IMR-90 (cell line): ENCODE measurements at regions not wholly inside any gene's neighbourhood (a gene's known extent, or its start where the extent isn't known, plus 50 kb on each side); places are given as distances from the start of the nearest gene placed in this dataset.

Experiments
- ATAC-seq: fragments of 200-7000 bp; cut with Tn5 transposase; 2 replicates; pipeline ENCODE4 v1.9.1; 2020; ENCODE audit warnings: low read depth, mild to moderate bottlenecking, moderate library complexity
- BruUV-seq: library from RNA; stranded (reverse); fragments of 400-500 nt; replicated peaks from 2 replicates; lab custom pipeline; 2021; lab: Mats Ljungman, UMichigan
- CTCF ChIA-PET: fragments of 300-600 bp; formaldehyde crosslinking; extraction: SDS; loops from one replicate; lab custom pipeline; 2021; ENCODE audit warnings: antibody characterized with exemption; lab: Yijun Ruan, JAX
- POLR2A ChIA-PET: fragments of 300-600 bp; sonication (Branson Sonifier 250); formaldehyde crosslinking; loops from one replicate; lab custom pipeline; 2022; ENCODE audit warnings: antibody characterized with exemption; ENCODE audit not compliant: unreplicated experiment; lab: Charles Lee
- DNase-seq: peaks from one replicate; pipeline ENCODE4 v3.0.0; 2013
- H2AFZ ChIP-seq: replicated peaks from 2 replicates; pipeline ENCODE3; 2013; ENCODE audit warnings: low read length, mild to moderate bottlenecking; ENCODE audit not compliant: poor library complexity
- H2AK5ac ChIP-seq: 2 replicates; pipeline ENCODE4 v1.6.1; 2013; ENCODE audit warnings: low read depth, low read length, inconsistent platforms
- H2AK9ac ChIP-seq: replicated peaks from 2 replicates; pipeline ENCODE3; 2013; ENCODE audit warnings: mild to moderate bottlenecking, low read depth, low read length, moderate library complexity; ENCODE audit not compliant: poor library complexity
- H2BK120ac ChIP-seq: 2 replicates; pipeline ENCODE4 v1.6.1; 2013; ENCODE audit warnings: low read depth, low read length, inconsistent platforms
- H2BK15ac ChIP-seq: 3 replicates; pipeline ENCODE4 v1.6.1; 2013; ENCODE audit warnings: low read depth, low read length, inconsistent platforms
- H2BK20ac ChIP-seq: 2 replicates; pipeline ENCODE4 v1.6.1; 2013; ENCODE audit warnings: low read depth, mild to moderate bottlenecking, inconsistent platforms, low read length, moderate library complexity
- H2BK5ac ChIP-seq: 2 replicates; pipeline ENCODE4 v1.6.1; 2013; ENCODE audit warnings: mild to moderate bottlenecking, low read depth, low read length, inconsistent platforms; ENCODE audit not compliant: poor library complexity, severe bottlenecking
- H3K14ac ChIP-seq: replicated peaks from 2 replicates; pipeline ENCODE4 v1.6.1; 2013; ENCODE audit warnings: low read depth, low read length, inconsistent platforms
- H3K18ac ChIP-seq: 2 replicates; pipeline ENCODE4 v1.6.1; 2013; ENCODE audit warnings: low read depth, low read length, control low read depth
- H3K23ac ChIP-seq: 2 replicates; pipeline ENCODE4 v1.6.1; 2013; ENCODE audit warnings: low read depth, low read length, inconsistent platforms
- H3K27ac ChIP-seq: 2 replicates; pipeline ENCODE4 v1.5.1; 2013; ENCODE audit warnings: mild to moderate bottlenecking, control low read depth, low read length; ENCODE audit not compliant: insufficient read depth
- H3K27me3 ChIP-seq: 2 replicates; pipeline ENCODE4 v1.6.1; 2013; ENCODE audit warnings: low read length; ENCODE audit not compliant: control insufficient read depth, insufficient read depth
- H3K36me3 ChIP-seq: 2 replicates; pipeline ENCODE4 v1.6.1; 2013; ENCODE audit warnings: low read length, mixed read lengths; ENCODE audit not compliant: control insufficient read depth, insufficient read depth
- H3K4ac ChIP-seq: 2 replicates; pipeline ENCODE4 v1.6.1; 2013; ENCODE audit warnings: low read depth, low read length, inconsistent platforms
- H3K4me1 ChIP-seq: 2 replicates; pipeline ENCODE4 v1.6.1; 2013; ENCODE audit warnings: low read length, mixed read lengths; ENCODE audit not compliant: control insufficient read depth, insufficient read depth
- H3K4me2 ChIP-seq: 2 replicates; pipeline ENCODE4 v1.6.1; 2013; ENCODE audit warnings: low read depth, mild to moderate bottlenecking, control low read depth, low read length, moderate library complexity
- H3K4me3 ChIP-seq: 2 replicates; pipeline ENCODE4 v1.5.1; 2013; ENCODE audit warnings: low read depth, mild to moderate bottlenecking, control low read depth, low read length, moderate library complexity; ENCODE audit not compliant: insufficient read depth
- H3K56ac ChIP-seq: 2 replicates; pipeline ENCODE4 v1.6.1; 2013; ENCODE audit warnings: low read length, inconsistent platforms; ENCODE audit not compliant: insufficient read depth; ENCODE audit errors: extremely low read depth
- H3K79me1 ChIP-seq, 2 experiments: 2 replicates each; pipeline ENCODE4 v1.6.1; 2013; ENCODE audit warnings: low read length in 2 of 2, inconsistent platforms in 1 of 2, low read depth in 1 of 2
- H3K9ac ChIP-seq: 2 replicates; pipeline ENCODE4 v1.6.1; 2013; ENCODE audit warnings: low read depth, low read length, control low read depth
- H3K9me1 ChIP-seq: 2 replicates; pipeline ENCODE4 v1.6.1; 2013; ENCODE audit warnings: low read length, inconsistent platforms; ENCODE audit not compliant: insufficient read depth
- H3K9me3 ChIP-seq: 2 replicates; pipeline ENCODE4 v1.6.1; 2013; ENCODE audit warnings: low read length; ENCODE audit not compliant: control insufficient read depth, insufficient read depth
- H4K20me1 ChIP-seq: 2 replicates; pipeline ENCODE4 v1.6.1; 2013; ENCODE audit warnings: low read length, inconsistent platforms; ENCODE audit not compliant: insufficient read depth
- H4K5ac ChIP-seq: 2 replicates; pipeline ENCODE4 v1.6.1; 2013; ENCODE audit warnings: mild to moderate bottlenecking, low read depth, low read length, control low read depth
- H4K8ac ChIP-seq, 2 experiments: 2 replicates each; pipeline ENCODE4 v1.6.1; 2013; ENCODE audit warnings: low read depth in 2 of 2, low read length in 2 of 2, control low read depth in 1 of 2, inconsistent platforms in 1 of 2
- H4K91ac ChIP-seq: 2 replicates; pipeline ENCODE4 v1.6.1; 2013; ENCODE audit warnings: low read depth, low read length, inconsistent platforms; ENCODE audit not compliant: insufficient read depth
- BHLHE40 ChIP-seq: fragments of 150-350 bp; IDR thresholded peaks from 2 replicates; pipeline ENCODE4 v1.6.1; 2016; ENCODE audit warnings: mild to moderate bottlenecking, low read depth, low read length
- MAZ ChIP-seq: IDR thresholded peaks from 2 replicates; pipeline ENCODE4 v1.6.1; 2012; ENCODE audit warnings: low read depth, mild to moderate bottlenecking, low read length, improper control_type of control experiment, moderate library complexity, borderline replicate concordance
- WGBS, 2 experiments: methylation state at CpG; one replicate each; pipeline versions ENCODE4 v1.1.5 to v1.1.7; 2013; ENCODE audit warnings: missing lambda C conversion rate in 2 of 2; ENCODE audit not compliant: insufficient read length in 1 of 2; ENCODE audit errors: extremely low coverage in 2 of 2; 5-methylcytosine and 5-hydroxymethylcytosine counted together
- dilution Hi-C: fragments of 300-500 bp; cut with HindIII; formaldehyde crosslinking; loops from one replicate; pipeline ENCODE4 v1.14.3; 2018; ENCODE audit warnings: low sequenced_read_pairs; ENCODE audit not compliant: unreplicated experiment
- in situ Hi-C: fragments of 300-500 bp; cut with MboI; formaldehyde crosslinking; loops from 3 replicates; pipeline ENCODE4 v1.14.3; 2019; ENCODE audit warnings: low sequenced_read_pairs, inconsistent platforms, mixed read lengths
- intact Hi-C: fragments of 100-400 bp; cut with micrococcal nuclease; formaldehyde crosslinking; loops from 2 replicates; pipeline ENCODE4 v1.10.0; 2022

- no peak overlapping the region for H3K4ac ChIP-seq
Observed at GRCh38 chr3:103810167-103810566, 1375.4 kb downstream of the ZPLD1 start.

More at GRCh38 chr3:103810167-103810566, 1375.4 kb downstream of the ZPLD1 start:
- Histone ChIP-seq H3K56ac (no peak overlapping the region), H2BK15ac (no peak overlapping the region), H3K27ac (no peak overlapping the region), H2BK5ac (no peak overlapping the region), H3K23ac (no peak overlapping the region), H3K14ac (no peak overlapping the region), H3K18ac (no peak overlapping the region), H4K5ac (no peak overlapping the region), H3K4me1 (no peaks in the 10 kb centered on the region), H2AFZ (no peak overlapping the region), H4K91ac (no peak overlapping the region), H3K9ac (no peak overlapping the region), H3K9me1 (no peaks in the 10 kb centered on the region), H2BK120ac (no peak overlapping the region), H3K36me3 (no peaks in the 10 kb centered on the region), H3K27me3 (no peaks in the 10 kb centered on the region), H2AK9ac (no peak overlapping the region), H3K4me3 (no peak overlapping the region), H4K20me1 (no peaks in the 10 kb centered on the region), H2AK5ac (no peak overlapping the region), H4K8ac (no peak overlapping the region), H2BK20ac (no peak overlapping the region), H3K79me1 (no peaks in the 10 kb centered on the region), H3K9me3 (peaks cover 11% of the 10 kb centered on the region; the same call in 1 of the 2 replicates), H3K4me2 (no peak overlapping the region)
- intact Hi-C loops (no loop called here), dilution Hi-C loops (no loop called here), in situ Hi-C loops (no loop called here)
- no peak for ATAC-seq
- no TSS peak for BruUV-seq
- TF ChIP-seq BHLHE40 = no peak
- TF ChIP-seq MAZ = no peak
- WGBS, 2 experiments = no CpG with 5 or more reads among the region's 2 CpGs
- DNase-seq = no peak
- POLR2A ChIA-PET = no interaction called here
- CTCF ChIA-PET = no interaction called here
